ENCODE measurements at regions not wholly inside any gene's neighbourhood (a gene's known extent, or its start where the extent isn't known, plus 50 kb on each side); places are given as distances from the start of the nearest gene placed in this dataset.
A peak's percentile ranks its signal among the peaks of the same experiment; 100 is the strongest.

GRCh38 chr9:734831-735511 lies 106.5 kb upstream of the DMRT1 start (continued):
- no peak for TF ChIP-seq AKNA (CRISPR knock-in tag; IDR thresholded peaks at IDR 0.05; ENCODE audit: borderline replicate concordance)
- no peak for TF ChIP-seq ZNF879 (CRISPR knock-in tag; IDR thresholded peaks at IDR 0.05)
- TF ChIP-seq ZBTB4 (CRISPR knock-in tag; IDR thresholded peaks at IDR 0.05; ENCODE audit: borderline replicate concordance) = peak; percentile 44; the same call in 1 of the 2 replicates
- TF ChIP-seq ELK4 (CRISPR knock-in tag; IDR thresholded peaks at IDR 0.05; ENCODE audit: borderline replicate concordance) = no peak
- no peak for TF ChIP-seq ZNF230 (CRISPR knock-in tag; IDR thresholded peaks at IDR 0.05)
- TF ChIP-seq MTA1 (CRISPR knock-in tag; IDR thresholded peaks at IDR 0.05; ENCODE audit: borderline replicate concordance) = no peak
- 0 out of 2 replicates have a peak, but pooled peaks have one; percentile 71 for TF ChIP-seq ZNF335 (CRISPR knock-in tag; IDR thresholded peaks at IDR 0.05)
- TF ChIP-seq MTA3 (CRISPR knock-in tag; IDR thresholded peaks at IDR 0.05) = no peak
- TF ChIP-seq KDM4B (CRISPR knock-in tag; IDR thresholded peaks at IDR 0.05) = no peak
- TF ChIP-seq TFAP4 (IDR thresholded peaks at IDR 0.05; ENCODE audit: borderline replicate concordance, low read depth) = no peak
- TF ChIP-seq ASH2L (IDR thresholded peaks at IDR 0.05; ENCODE audit: insufficient read length, low read depth, low read length) = no peak
- no peak for TF ChIP-seq GABPB1 (CRISPR knock-in tag; IDR thresholded peaks at IDR 0.05)
- TF ChIP-seq CHCHD3 (CRISPR knock-in tag; IDR thresholded peaks at IDR 0.05) = no peak
- no peak for TF ChIP-seq CREB3 (CRISPR knock-in tag; IDR thresholded peaks at IDR 0.05)
- no peak for TF ChIP-seq CHD4 (IDR thresholded peaks at IDR 0.05; ENCODE audit: borderline replicate concordance, low read length)
- no peak for TF ChIP-seq SOX6 (IDR thresholded peaks at IDR 0.05)
- peak; percentile 64 for TF ChIP-seq SOX6 (CRISPR knock-in tag; IDR thresholded peaks at IDR 0.05)
- no peak for TF ChIP-seq ZNF251 (CRISPR knock-in tag; IDR thresholded peaks at IDR 0.05)

All from HepG2 (cell line).